Keratinocyte (primary cell): ENCODE measurements at regions not wholly inside any gene's neighbourhood (a gene's known extent, or its start where the extent isn't known, plus 50 kb on each side); places are given as distances from the start of the nearest gene placed in this dataset.

ENCODE experiments used
- DNase-seq: peaks from one replicate; pipeline ENCODE4 v3.0.0-alpha.2; 2011; ENCODE audit warnings: low read depth, missing footprints, low spot score
- FAIRE-seq: peaks from 2 replicates; lab custom pipeline; 2011; peaks lifted over from hg19 to GRCh38; lab: Jason Lieb, UNC
- H2AFZ ChIP-seq: 2 replicates; pipeline ENCODE4 v1.6.0; 2012; ENCODE audit warnings: low read length, control low read depth, inconsistent platforms; ENCODE audit not compliant: control insufficient read depth
- H3K27ac ChIP-seq: 2 replicates; pipeline ENCODE4 v1.5.1; 2011; ENCODE audit warnings: low read length; ENCODE audit not compliant: control insufficient read depth, insufficient read depth
- H3K27me3 ChIP-seq: 3 replicates; pipeline ENCODE4 v1.6.0; 2011; ENCODE audit warnings: low read length; ENCODE audit not compliant: control insufficient read depth, insufficient read depth; ENCODE audit errors: extremely low read depth
- H3K36me3 ChIP-seq, 2 experiments: 2 replicates in 1 of 2; 3 replicates in 1 of 2; pipeline ENCODE4 v1.5.1; 2011; ENCODE audit warnings: low read length in 2 of 2, mild to moderate bottlenecking in 1 of 2; ENCODE audit not compliant: control insufficient read depth in 2 of 2, insufficient read depth in 2 of 2; ENCODE audit errors: extremely low read depth in 1 of 2
- H3K4me1 ChIP-seq: 3 replicates; pipeline ENCODE4 v1.5.1; 2011; ENCODE audit warnings: low read length; ENCODE audit not compliant: control insufficient read depth, insufficient read depth; ENCODE audit errors: extremely low read depth
- H3K4me2 ChIP-seq: 3 replicates; pipeline ENCODE4 v1.6.0; 2011; ENCODE audit warnings: low read depth, low read length; ENCODE audit not compliant: control insufficient read depth, insufficient read depth; ENCODE audit errors: extremely low read depth
- H3K4me3 ChIP-seq, 3 experiments: fragments of 200-600 bp in 1 of 3; sonication (generic) in 1 of 3; 2 replicates in 2 of 3; 3 replicates in 1 of 3; pipeline ENCODE4 v1.5.1; 2011 to 2016; ENCODE audit warnings: low read length in 3 of 3, mild to moderate bottlenecking in 3 of 3, control low read depth in 2 of 3, inconsistent platforms in 1 of 3, low read depth in 1 of 3, mixed read lengths in 1 of 3, mixed run types in 1 of 3, moderate library complexity in 1 of 3; ENCODE audit not compliant: control insufficient read depth in 2 of 3, insufficient read depth in 2 of 3; ENCODE audit errors: extremely low read depth in 1 of 3
- H3K79me2 ChIP-seq: 2 replicates; pipeline ENCODE4 v1.6.0; 2012; ENCODE audit warnings: low read length; ENCODE audit not compliant: control insufficient read depth, insufficient read depth
- H3K9ac ChIP-seq: 3 replicates; pipeline ENCODE4 v1.6.0; 2011; ENCODE audit warnings: low read length; ENCODE audit not compliant: control insufficient read depth, insufficient read depth; ENCODE audit errors: extremely low read depth
- H3K9me1 ChIP-seq: 3 replicates; pipeline ENCODE4 v1.6.0; 2011; ENCODE audit warnings: low read length; ENCODE audit not compliant: control insufficient read depth, insufficient read depth; ENCODE audit errors: extremely low read depth
- H3K9me3 ChIP-seq: 2 replicates; pipeline ENCODE4 v1.5.1; 2012; ENCODE audit warnings: low read depth, low read length; ENCODE audit not compliant: control insufficient read depth
- H4K20me1 ChIP-seq: 3 replicates; pipeline ENCODE4 v1.6.0; 2011; ENCODE audit warnings: low read length; ENCODE audit not compliant: control insufficient read depth, insufficient read depth; ENCODE audit errors: extremely low read depth
- EZH2 ChIP-seq: IDR thresholded peaks from one replicate; pipeline ENCODE4 v1.6.1; 2012; ENCODE audit warnings: inconsistent platforms, mild to moderate bottlenecking, low read length, moderate library complexity
- dilution Hi-C: fragments of 300-500 bp; cut with MboI; formaldehyde crosslinking; loops from one replicate; pipeline ENCODE4 v1.7.0; 2020; ENCODE audit warnings: low sequenced_read_pairs; ENCODE audit not compliant: extremely low pct_ligation_motif_present
- TF ChIP-seq, protein P1 (sequence below), 3 experiments: IDR thresholded peaks in 1 of 3; conservative IDR thresholded peaks in 1 of 3; optimal IDR thresholded peaks in 1 of 3; 2 replicates in 2 of 3; 3 replicates in 1 of 3; pipeline versions ENCODE3 to v1.5.1; 2011; ENCODE audit warnings: low read length in 3 of 3, mild to moderate bottlenecking in 3 of 3, moderate library complexity in 2 of 3, control low read depth in 1 of 3, inconsistent platforms in 1 of 3; ENCODE audit not compliant: insufficient read depth in 2 of 3; ENCODE audit errors: extremely low read depth in 1 of 3

DNA sequence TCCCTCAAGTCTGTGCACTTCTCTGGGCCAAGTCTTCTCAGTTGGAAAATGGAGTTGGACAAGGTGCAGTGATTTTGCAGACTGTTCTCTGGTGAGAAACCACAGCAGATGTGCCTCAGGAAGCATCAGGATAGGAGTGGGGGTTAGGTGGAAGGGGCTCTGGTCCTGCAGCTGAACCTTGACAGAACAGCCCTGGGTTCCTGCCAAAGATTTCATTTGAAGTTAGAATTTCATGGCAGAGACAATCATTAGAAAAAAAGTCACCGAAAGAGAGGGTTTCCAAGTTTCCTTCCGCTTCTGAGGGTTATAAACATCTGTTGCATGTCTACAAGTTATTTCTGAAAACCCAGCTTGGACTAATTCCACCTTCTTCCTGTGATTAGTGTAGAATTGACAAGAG is 80.4 kb upstream of the IRX3 start:
- Histone ChIP-seq H3K27me3 (no peaks in the 10 kb centered on the region), H3K27ac (no peak overlapping the region), H3K9ac (no peak overlapping the region), H3K4me3 (no peak overlapping the region), H2AFZ (no peak overlapping the region), H3K4me1 (no peaks in the 10 kb centered on the region), H3K9me1 (no peaks in the 10 kb centered on the region), H4K20me1 (no peaks in the 10 kb centered on the region), H3K4me2 (no peak overlapping the region), H3K9me3 (no peaks in the 10 kb centered on the region), H3K36me3 (no peaks in the 10 kb centered on the region), H3K79me2 (no peaks in the 10 kb centered on the region)
- no peak for FAIRE-seq
- no peak for DNase-seq
- TF ChIP-seq EZH2: no peak
- TF ChIP-seq, protein P1, sequence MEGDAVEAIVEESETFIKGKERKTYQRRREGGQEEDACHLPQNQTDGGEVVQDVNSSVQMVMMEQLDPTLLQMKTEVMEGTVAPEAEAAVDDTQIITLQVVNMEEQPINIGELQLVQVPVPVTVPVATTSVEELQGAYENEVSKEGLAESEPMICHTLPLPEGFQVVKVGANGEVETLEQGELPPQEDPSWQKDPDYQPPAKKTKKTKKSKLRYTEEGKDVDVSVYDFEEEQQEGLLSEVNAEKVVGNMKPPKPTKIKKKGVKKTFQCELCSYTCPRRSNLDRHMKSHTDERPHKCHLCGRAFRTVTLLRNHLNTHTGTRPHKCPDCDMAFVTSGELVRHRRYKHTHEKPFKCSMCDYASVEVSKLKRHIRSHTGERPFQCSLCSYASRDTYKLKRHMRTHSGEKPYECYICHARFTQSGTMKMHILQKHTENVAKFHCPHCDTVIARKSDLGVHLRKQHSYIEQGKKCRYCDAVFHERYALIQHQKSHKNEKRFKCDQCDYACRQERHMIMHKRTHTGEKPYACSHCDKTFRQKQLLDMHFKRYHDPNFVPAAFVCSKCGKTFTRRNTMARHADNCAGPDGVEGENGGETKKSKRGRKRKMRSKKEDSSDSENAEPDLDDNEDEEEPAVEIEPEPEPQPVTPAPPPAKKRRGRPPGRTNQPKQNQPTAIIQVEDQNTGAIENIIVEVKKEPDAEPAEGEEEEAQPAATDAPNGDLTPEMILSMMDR (optimal IDR thresholded peaks at IDR 0.05 in 1 of 3, IDR thresholded peaks at IDR 0.05 in 1 of 3, conservative IDR thresholded peaks at IDR 0.05 in 1 of 3; ENCODE audit: extremely low read depth in 1 of 3, insufficient read depth in 2 of 3, low read length in 3 of 3): no peak
- dilution Hi-C loops: no loop called here

DNA sequence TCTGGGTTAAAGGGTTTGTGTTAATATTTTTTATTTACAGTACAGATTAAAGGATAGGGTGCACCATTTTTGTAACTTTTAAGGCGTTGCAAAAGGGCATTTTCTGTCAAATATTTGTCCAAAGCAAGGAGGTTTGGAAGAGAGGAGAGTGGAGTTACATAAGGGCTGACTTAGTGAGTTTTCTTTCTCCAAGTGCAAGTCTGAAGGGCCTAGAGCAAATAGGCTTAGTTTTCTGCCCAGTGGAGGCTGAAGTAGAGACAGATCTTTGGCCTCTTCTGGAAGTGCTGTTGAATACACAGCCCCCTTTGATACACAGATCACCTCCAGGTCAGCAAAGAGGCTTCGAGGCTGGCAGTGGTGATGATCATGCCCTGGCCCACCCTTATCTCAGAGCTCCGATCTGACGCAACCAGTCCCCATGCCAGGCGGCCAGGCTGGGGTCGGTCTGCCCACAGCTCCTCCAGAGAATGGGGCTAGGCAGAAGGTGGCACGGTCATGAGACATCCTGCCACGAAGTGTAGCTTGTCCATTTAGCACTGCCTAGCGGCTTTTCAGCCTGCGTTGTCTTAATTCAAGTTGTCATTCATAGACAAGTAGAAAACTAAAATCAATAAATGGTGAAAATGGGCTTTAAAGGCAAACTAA is 79.5 kb upstream of the IRX3 start:
- Histone ChIP-seq H3K9me1 (no peaks in the 10 kb centered on the region), H3K79me2 (no peaks in the 10 kb centered on the region), H3K36me3 (no peaks in the 10 kb centered on the region), H3K27me3 (no peaks in the 10 kb centered on the region), H3K9me3 (no peaks in the 10 kb centered on the region), H2AFZ (no peak overlapping the region), H3K4me3 (no peak overlapping the region), H3K4me1 (no peaks in the 10 kb centered on the region), H3K27ac (no peak overlapping the region), H3K9ac (no peak overlapping the region), H3K4me2 (no peak overlapping the region), H4K20me1 (no peaks in the 10 kb centered on the region)
- dilution Hi-C loops: no loop called here
- DNase-seq: no peak
- TF ChIP-seq, protein P1 (optimal IDR thresholded peaks at IDR 0.05 in 1 of 3, IDR thresholded peaks at IDR 0.05 in 1 of 3, conservative IDR thresholded peaks at IDR 0.05 in 1 of 3; ENCODE audit: extremely low read depth in 1 of 3, insufficient read depth in 2 of 3, low read length in 3 of 3): no peak
- no peak for TF ChIP-seq EZH2
- no peak for FAIRE-seq
